Fibroblast of pulmonary artery (primary cell): ENCODE measurements at regions not wholly inside any gene's neighbourhood (a gene's known extent, or its start where the extent isn't known, plus 50 kb on each side); places are given as distances from the start of the nearest gene placed in this dataset.

Experiments used
- DNase-seq: peaks from one replicate; pipeline ENCODE4 v3.0.0-alpha.2; 2010; ENCODE audit warnings: low read depth
- H3K4me3 ChIP-seq: replicated peaks from 2 replicates; pipeline ENCODE4 v1.5.1; 2011; ENCODE audit warnings: low read depth, mild to moderate bottlenecking, control low read depth, low read length, moderate library complexity
- TF ChIP-seq, protein P1 (sequence below): IDR thresholded peaks from 2 replicates; pipeline ENCODE4 v1.5.1; 2011; ENCODE audit warnings: mild to moderate bottlenecking, control low read depth, low read length, inconsistent platforms; ENCODE audit errors: missing control alignments

DNA sequence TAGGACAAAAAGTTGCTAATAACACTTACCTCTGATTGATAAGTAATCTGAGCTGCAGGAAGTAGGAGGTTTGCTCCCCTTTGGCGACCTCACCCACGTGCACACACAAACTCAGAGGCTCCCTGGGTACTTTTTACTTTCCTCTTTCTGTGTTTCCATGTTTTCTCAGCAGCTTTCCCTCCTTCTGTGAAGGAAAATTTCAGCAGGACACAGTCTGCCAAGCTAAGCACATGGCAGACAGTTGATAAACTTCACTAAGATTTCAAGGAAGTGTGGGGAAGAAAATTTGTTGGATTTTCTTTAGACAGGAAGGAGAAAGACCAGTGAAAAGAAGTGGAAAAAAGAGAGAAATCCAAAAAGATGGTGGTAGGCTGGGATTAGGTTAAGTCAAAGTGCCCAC, 215.5 kb upstream of the ARG1 start:
- no peak for DNase-seq
- no peak overlapping the region for H3K4me3 ChIP-seq
- TF ChIP-seq, protein P1, sequence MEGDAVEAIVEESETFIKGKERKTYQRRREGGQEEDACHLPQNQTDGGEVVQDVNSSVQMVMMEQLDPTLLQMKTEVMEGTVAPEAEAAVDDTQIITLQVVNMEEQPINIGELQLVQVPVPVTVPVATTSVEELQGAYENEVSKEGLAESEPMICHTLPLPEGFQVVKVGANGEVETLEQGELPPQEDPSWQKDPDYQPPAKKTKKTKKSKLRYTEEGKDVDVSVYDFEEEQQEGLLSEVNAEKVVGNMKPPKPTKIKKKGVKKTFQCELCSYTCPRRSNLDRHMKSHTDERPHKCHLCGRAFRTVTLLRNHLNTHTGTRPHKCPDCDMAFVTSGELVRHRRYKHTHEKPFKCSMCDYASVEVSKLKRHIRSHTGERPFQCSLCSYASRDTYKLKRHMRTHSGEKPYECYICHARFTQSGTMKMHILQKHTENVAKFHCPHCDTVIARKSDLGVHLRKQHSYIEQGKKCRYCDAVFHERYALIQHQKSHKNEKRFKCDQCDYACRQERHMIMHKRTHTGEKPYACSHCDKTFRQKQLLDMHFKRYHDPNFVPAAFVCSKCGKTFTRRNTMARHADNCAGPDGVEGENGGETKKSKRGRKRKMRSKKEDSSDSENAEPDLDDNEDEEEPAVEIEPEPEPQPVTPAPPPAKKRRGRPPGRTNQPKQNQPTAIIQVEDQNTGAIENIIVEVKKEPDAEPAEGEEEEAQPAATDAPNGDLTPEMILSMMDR = no peak

DNA sequence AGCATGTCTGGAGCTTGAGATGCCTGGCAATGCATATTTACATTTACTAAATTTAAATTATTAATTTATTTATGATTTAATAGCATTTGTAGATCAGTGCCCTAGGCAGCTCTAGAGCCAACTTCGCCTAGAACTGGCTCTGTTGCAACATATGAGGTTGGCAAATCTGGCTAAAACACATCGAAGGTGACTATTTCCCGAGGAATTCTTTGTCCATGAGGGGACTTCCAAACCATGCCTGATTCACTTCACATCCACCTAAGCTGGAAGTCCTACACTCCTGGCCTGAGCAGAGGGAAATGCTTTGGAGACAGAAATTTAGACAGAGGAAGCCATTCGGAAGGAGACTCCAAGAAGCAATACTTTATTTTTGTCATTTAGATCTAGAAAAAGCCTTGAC, 211.0 kb upstream of the ARG1 start:
- TF ChIP-seq, protein P1 = no peak
- DNase-seq = no peak
- no peak overlapping the region for H3K4me3 ChIP-seq

DNA sequence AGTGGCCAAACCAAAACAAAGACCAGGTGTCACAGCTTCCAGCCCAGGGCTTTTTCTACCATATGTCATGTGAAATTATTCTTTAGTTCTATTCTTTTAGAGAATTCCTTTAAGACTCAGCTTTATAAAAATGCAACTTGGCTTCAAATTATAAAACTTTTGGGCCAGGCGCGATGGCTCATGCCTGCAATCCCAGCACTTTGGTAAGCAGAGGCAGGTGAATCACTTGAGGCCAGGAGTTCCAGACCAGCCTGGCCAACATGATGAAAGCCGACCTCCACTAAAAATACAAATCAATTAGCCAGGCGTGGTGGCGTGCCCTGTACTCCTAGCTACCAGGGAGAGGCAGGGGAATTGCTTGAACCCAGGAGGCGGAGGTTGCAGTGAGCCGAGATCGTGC, 210.3 kb upstream of the ARG1 start:
- no peak for DNase-seq
- H3K4me3 ChIP-seq = no peak overlapping the region
- TF ChIP-seq, protein P1 = no peak

DNA sequence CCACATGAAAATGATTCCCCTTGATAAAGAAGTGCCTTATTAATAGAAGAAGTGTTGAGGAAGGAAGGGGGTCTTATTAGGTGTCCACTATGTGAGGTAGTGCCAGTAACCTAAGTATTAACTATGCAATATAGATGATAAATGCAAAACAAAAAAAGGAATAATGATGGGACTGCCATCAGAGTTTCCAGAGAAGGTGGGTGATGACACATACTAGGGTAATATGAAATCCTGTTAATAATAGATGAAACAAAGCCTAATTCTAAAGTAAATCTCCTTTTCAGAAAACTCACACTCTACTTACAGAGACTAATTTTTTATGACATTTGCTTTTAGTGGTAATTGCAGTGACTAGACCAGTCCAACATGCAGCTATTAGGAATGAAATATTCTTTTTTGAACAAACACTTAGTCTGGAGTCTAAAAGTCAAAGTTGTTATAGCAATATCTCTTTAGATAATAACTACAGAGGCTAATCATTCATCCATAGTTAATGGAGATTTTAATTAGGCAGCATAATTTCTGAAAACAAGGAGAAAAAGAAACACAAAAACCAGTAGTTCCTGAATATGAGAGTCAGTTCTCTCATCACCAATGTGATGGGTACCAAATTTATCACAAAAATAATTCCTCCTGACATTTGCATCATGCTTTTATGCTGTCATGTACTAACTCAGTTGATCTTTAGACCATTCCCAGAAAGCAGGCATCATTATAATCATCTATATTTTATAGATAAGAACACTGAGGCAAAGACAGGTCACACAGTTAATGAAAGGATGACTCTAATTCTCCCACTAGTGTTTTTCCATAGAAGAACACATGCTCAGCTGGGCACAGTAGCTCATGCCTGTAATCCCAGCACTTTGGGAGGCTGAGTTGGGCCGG, 208.8 kb upstream of the ARG1 start:
- TF ChIP-seq, protein P1 = no peak
- no peak for DNase-seq
- H3K4me3 ChIP-seq = no peak overlapping the region

GRCh38 chr6:131366223-131366622, 206.8 kb upstream of the ARG1 start:
- TF ChIP-seq, protein P1 = no peak
- no peak overlapping the region for H3K4me3 ChIP-seq
- no peak for DNase-seq

DNA sequence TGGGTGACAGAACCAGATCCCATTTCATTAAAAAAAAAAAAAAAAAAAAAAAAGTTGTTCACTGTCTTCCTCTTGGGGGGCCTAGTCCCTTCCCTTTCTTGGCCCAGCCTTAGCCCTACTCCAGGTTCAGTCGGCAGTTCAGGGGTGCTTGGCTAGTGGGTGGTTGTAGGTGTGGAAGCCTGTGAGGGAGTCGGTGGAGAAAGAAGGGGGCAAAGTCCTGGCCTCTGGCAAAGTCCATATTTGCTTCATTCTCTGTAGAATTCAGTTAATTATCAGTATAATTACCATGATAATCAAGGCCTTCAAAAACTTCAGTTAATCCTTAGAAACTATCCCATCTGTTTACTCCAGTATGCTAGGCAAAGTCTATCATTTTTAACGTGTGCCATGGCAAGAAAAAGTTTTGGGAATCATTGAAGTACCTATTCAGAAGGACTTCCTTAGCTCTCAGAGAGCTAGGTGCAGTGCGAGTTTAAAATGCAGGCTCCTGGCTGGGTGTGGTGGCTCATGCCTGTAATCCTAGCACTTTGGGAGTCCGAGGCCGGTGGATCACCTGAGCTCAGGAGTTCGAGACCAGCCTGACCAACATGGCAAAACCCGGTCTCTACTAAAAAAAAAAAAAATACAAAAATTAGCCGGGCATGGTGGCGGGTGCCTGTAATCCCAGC, 205.7 kb upstream of the ARG1 start:
- TF ChIP-seq, protein P1 = no peak

More for the DNA sequence above, 205.7 kb upstream of the ARG1 start:
- no peak overlapping the region for H3K4me3 ChIP-seq
- no peak for DNase-seq
